Transverse colon (tissue), 4 donors: ENCODE measurements at regions not wholly inside any gene's neighbourhood (a gene's known extent, or its start where the extent isn't known, plus 50 kb on each side); places are given as distances from the start of the nearest gene placed in this dataset.

Experiments used
- EP300 ChIP-seq: sonication (generic); formaldehyde crosslinking; IDR thresholded peaks from one replicate; pipeline ENCODE4 v1.6.1; 2017; ENCODE audit warnings: antibody characterized with exemption, low read depth
- POLR2A ChIP-seq: fragments of 450-650 bp; IDR thresholded peaks from one replicate; pipeline ENCODE4 v1.6.1; 2016; ENCODE audit warnings: antibody characterized with exemption, mild to moderate bottlenecking, moderate library complexity
- POLR2AphosphoS5 ChIP-seq, 3 donors: sonication (generic); formaldehyde crosslinking; IDR thresholded peaks; one replicate each; pipeline ENCODE4 v1.6.1; 2016; ENCODE audit warnings: antibody characterized with exemption in 3 of 3
- TF ChIP-seq, protein P1 (sequence below), 5 experiments: fragments of 200-600 bp in 3 of 5; fragments of 450-650 bp in 2 of 5; sonication (generic) in 3 of 5; IDR thresholded peaks; 1 replicate in 2 of 5; 2 replicates in 3 of 5; pipeline ENCODE4 v1.5.1; 2016 to 2017; ENCODE audit warnings: antibody characterized with exemption in 5 of 5, inconsistent platforms in 3 of 5, mild to moderate bottlenecking in 2 of 5, moderate library complexity in 1 of 5

DNA sequence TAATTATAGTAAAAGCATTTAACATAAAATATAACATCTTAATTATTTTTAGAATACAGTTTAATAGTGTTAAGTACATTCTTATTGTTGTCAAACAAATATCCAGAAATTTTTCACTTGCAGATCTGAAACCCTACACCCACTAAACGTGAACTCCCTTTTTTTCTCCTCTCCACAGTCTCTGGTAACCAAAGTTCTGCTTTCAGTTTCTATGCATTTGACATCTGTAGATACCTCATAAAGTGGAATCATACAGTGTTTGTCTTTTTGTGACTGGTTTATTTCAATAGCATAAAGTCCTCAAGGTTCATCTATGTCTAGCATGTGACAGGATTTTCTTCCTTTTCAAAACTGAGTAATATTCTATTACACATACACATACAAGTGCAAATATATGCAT is 286.3 kb downstream of the BTBD3 start:
- TF ChIP-seq, protein P1, sequence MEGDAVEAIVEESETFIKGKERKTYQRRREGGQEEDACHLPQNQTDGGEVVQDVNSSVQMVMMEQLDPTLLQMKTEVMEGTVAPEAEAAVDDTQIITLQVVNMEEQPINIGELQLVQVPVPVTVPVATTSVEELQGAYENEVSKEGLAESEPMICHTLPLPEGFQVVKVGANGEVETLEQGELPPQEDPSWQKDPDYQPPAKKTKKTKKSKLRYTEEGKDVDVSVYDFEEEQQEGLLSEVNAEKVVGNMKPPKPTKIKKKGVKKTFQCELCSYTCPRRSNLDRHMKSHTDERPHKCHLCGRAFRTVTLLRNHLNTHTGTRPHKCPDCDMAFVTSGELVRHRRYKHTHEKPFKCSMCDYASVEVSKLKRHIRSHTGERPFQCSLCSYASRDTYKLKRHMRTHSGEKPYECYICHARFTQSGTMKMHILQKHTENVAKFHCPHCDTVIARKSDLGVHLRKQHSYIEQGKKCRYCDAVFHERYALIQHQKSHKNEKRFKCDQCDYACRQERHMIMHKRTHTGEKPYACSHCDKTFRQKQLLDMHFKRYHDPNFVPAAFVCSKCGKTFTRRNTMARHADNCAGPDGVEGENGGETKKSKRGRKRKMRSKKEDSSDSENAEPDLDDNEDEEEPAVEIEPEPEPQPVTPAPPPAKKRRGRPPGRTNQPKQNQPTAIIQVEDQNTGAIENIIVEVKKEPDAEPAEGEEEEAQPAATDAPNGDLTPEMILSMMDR (IDR thresholded peaks at IDR 0.05), result no peak
- no peak for TF ChIP-seq POLR2A
- no peak for TF ChIP-seq EP300
- TF ChIP-seq POLR2AphosphoS5 (IDR thresholded peaks at IDR 0.05), result no peak
